Cardiac fibroblast (primary cell): ENCODE measurements at regions not wholly inside any gene's neighbourhood (a gene's known extent, or its start where the extent isn't known, plus 50 kb on each side); places are given as distances from the start of the nearest gene placed in this dataset.
"Not testable (repeated sequence)": the region's sequence is repeated elsewhere in the genome, so short reads cannot be mapped to it uniquely, and the experiment has no call there.

Experiments used
- DNase-seq, 2 donors: peaks; one replicate each; pipeline versions ENCODE4 v3.0.0 to v3.0.0-alpha.2; 2010; ENCODE audit warnings: low read depth in 2 of 2
- H3K4me3 ChIP-seq, 2 donors: replicated peaks in 1 of 2; 1 replicate in 1 of 2; 2 replicates in 1 of 2; pipeline ENCODE4 v1.5.1; 2011; ENCODE audit warnings: low read depth in 2 of 2, low read length in 2 of 2, mild to moderate bottlenecking in 2 of 2, moderate library complexity in 1 of 2
- CTCF ChIP-seq: IDR thresholded peaks from one replicate; pipeline ENCODE4 v1.5.1; 2011; ENCODE audit warnings: low read depth, mild to moderate bottlenecking, low read length, inconsistent platforms

- no peak for TF ChIP-seq CTCF
- no peak overlapping the region for H3K4me3 ChIP-seq
- DNase-seq, result no peak
Measured at GRCh38 chr9:13923381-13923780, 390.6 kb downstream of the NFIB start.

GRCh38 chr9:13920557-13920956 is 393.4 kb downstream of the NFIB start:
- H3K4me3 ChIP-seq, result no peak overlapping the region
- DNase-seq, result no peak
- no peak for TF ChIP-seq CTCF

- DNase-seq, result no peak
- TF ChIP-seq CTCF, result no peak
- H3K4me3 ChIP-seq, result no peak overlapping the region
Measured at GRCh38 chr9:13919401-13919800, 394.5 kb downstream of the NFIB start.

GRCh38 chr9:13917534-13917933 is 396.4 kb downstream of the NFIB start:
- H3K4me3 ChIP-seq, result no peak overlapping the region
- DNase-seq, result no peak
- no peak for TF ChIP-seq CTCF

GRCh38 chr9:13915591-13916301 is 398.2 kb downstream of the NFIB start:
- peak; percentile 44 to 57 for DNase-seq
- no peak for TF ChIP-seq CTCF
- no peak overlapping the region for H3K4me3 ChIP-seq

GRCh38 chr9:13915131-13915530 is 398.8 kb downstream of the NFIB start:
- no peak for TF ChIP-seq CTCF
- DNase-seq, result no peak
- H3K4me3 ChIP-seq, result no peak overlapping the region

- TF ChIP-seq CTCF, result no peak
- H3K4me3 ChIP-seq, result no peak overlapping the region
- DNase-seq, result no peak
Measured at GRCh38 chr9:13911473-13911872, 402.5 kb downstream of the NFIB start.

GRCh38 chr9:13907842-13908241 is 406.1 kb downstream of the NFIB start:
- not testable (repeated sequence) for H3K4me3 ChIP-seq, DNase-seq
